ENCODE measurements at regions not wholly inside any gene's neighbourhood (a gene's known extent, or its start where the extent isn't known, plus 50 kb on each side); places are given as distances from the start of the nearest gene placed in this dataset.

DNA sequence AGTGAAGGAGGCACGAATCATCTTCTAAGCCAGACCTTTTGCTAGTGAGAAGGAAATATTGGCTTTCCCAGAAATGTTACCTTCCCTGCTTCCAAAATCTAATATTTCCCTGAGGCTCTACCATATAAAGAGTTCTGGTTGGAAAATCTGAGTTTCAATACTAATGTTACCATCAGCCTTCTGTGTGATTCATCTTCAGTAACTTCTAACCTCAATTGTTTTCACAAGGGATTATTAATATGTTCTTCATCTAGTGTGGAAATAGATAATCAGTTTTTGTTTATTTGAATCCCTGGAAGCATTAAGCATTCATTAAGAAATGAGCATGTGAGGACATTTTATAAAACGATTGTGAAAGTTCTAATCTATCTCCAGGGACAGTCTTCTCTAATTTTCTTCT lies 720.9 kb downstream of the AACS start:
- Histone ChIP-seq H3K36me3 (replicated peaks in 1 of 2) (no peaks in the 10 kb centered on the region), H3K4me3 (no peak overlapping the region), H3K4me1 (replicated peaks in 1 of 2) (no peaks in the 10 kb centered on the region), H3K27me3 (no peaks in the 10 kb centered on the region), H3K9me3 (replicated peaks in 1 of 3) (no peaks in the 10 kb centered on the region), H3K27ac (no peak overlapping the region)
- WGBS, 4 donors, result 10 to 43% (median 23%) methylated on average over 2 of the region's 2 CpGs
- TF ChIP-seq, protein P1, sequence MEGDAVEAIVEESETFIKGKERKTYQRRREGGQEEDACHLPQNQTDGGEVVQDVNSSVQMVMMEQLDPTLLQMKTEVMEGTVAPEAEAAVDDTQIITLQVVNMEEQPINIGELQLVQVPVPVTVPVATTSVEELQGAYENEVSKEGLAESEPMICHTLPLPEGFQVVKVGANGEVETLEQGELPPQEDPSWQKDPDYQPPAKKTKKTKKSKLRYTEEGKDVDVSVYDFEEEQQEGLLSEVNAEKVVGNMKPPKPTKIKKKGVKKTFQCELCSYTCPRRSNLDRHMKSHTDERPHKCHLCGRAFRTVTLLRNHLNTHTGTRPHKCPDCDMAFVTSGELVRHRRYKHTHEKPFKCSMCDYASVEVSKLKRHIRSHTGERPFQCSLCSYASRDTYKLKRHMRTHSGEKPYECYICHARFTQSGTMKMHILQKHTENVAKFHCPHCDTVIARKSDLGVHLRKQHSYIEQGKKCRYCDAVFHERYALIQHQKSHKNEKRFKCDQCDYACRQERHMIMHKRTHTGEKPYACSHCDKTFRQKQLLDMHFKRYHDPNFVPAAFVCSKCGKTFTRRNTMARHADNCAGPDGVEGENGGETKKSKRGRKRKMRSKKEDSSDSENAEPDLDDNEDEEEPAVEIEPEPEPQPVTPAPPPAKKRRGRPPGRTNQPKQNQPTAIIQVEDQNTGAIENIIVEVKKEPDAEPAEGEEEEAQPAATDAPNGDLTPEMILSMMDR (IDR thresholded peaks at IDR 0.05), result no peak
- no peak for TF ChIP-seq POLR2A (IDR thresholded peaks at IDR 0.05)
- intact Hi-C loops (cut with DNase I), result no loop called here
- DNase-seq, result no peak

DNA sequence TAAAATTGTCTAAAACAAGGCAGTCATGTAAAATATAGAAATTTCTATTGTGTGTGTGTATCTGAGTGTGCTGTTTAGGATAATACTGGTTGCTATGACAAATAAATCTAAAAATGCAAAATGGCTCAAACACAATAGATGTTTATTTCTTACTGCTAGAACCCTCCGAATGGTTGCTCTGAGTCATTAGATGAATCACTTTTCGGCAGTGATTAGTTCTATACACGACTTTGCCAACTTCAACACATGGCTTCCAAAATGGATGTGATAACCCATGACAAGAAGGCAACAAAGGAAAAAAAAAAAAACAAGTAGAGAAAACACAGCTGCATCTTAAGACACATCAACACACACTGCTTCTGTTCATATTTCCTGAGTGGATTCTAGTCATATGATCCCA lies 729.2 kb downstream of the AACS start:
- 29 to 49% (median 33%) methylated on average over 3 of the region's 3 CpGs for WGBS, 4 donors

DNA sequence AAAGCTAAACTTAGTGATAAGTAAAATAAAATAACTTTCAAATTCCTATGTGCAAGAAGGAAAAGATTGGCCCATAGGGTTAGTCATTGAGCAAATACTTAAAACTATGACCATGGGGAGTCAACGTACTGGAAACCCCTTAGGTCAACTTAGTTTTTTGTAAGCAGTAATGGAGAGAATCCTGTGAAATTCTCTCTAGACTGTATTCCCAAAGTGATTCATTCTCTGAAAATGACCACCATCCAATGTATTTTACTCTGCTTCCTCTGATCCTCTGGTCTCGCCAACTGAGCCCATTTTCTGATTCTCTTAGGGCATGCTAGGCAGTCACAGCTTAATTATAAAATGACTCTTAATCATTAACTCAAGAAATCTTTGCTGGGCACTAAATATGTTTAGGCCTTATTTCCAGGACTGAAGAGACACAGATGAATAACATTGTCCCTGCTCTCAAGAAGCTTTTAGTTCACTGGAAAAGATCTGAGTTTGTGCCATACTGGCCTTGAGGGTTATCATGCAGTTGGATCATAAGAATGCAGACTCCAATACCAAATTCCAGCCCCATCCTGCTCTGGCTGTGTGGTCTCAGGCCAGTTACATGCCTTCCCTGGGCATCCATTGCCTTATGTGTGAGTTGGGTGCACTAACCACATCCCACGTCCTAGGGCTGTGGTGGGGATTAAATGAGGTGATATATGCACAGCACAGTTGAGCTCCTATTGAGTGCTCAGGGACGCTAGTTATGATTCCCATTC lies 732.4 kb downstream of the AACS start:
- intact Hi-C loops (cut with DNase I), result no loop called here
- Histone ChIP-seq H3K4me3 (no peak overlapping the region), H3K4me1 (replicated peaks in 1 of 2) (no peaks in the 10 kb centered on the region), H3K36me3 (replicated peaks in 1 of 2) (no peaks in the 10 kb centered on the region), H3K27me3 (no peaks in the 10 kb centered on the region), H3K9me3 (replicated peaks in 1 of 3) (peaks cover 0 to 3% (median 0%) of the 10 kb centered on the region in 3 donors), H3K27ac (no peak overlapping the region)
- no peak for DNase-seq
- no peak for TF ChIP-seq POLR2A (IDR thresholded peaks at IDR 0.05)
- TF ChIP-seq, protein P1 (IDR thresholded peaks at IDR 0.05), result no peak
- WGBS, 4 donors, result 67 to 74% (median 68%) methylated on average over 4 of the region's 4 CpGs

More for the DNA sequence above, 729.2 kb downstream of the AACS start:
- H3K27ac ChIP-seq, result no peak overlapping the region
- no peaks in the 10 kb centered on the region for H3K4me1 ChIP-seq (replicated peaks in 1 of 2)
- TF ChIP-seq, protein P1 (IDR thresholded peaks at IDR 0.05), result no peak
- TF ChIP-seq POLR2A (IDR thresholded peaks at IDR 0.05), result no peak
- intact Hi-C loops (cut with DNase I), result no loop called here
- H3K27me3 ChIP-seq, result no peaks in the 10 kb centered on the region
- H3K4me3 ChIP-seq, result no peak overlapping the region
- DNase-seq, result no peak
- peaks cover 0 to 3% (median 0%) of the 10 kb centered on the region in 3 donors for H3K9me3 ChIP-seq (replicated peaks in 1 of 3)
- H3K36me3 ChIP-seq (replicated peaks in 1 of 2), result no peaks in the 10 kb centered on the region

- no peaks in the 10 kb centered on the region for H3K4me1 ChIP-seq (replicated peaks in 1 of 2)
- no peak for DNase-seq
- H3K4me3 ChIP-seq, result no peak overlapping the region
- H3K9me3 ChIP-seq (replicated peaks in 1 of 3), result no peaks in the 10 kb centered on the region
- WGBS, 4 donors, result 60 to 77% (median 72%) methylated on average over 7 of the region's 7 CpGs
- no peaks in the 10 kb centered on the region for H3K36me3 ChIP-seq (replicated peaks in 1 of 2)
- TF ChIP-seq, protein P1 (IDR thresholded peaks at IDR 0.05), result no peak
- TF ChIP-seq POLR2A (IDR thresholded peaks at IDR 0.05), result no peak
- intact Hi-C loops (cut with DNase I), result no loop called here
- no peak overlapping the region for H3K27ac ChIP-seq
- no peaks in the 10 kb centered on the region for H3K27me3 ChIP-seq
Measured at GRCh38 chr12:125804660-125805059, 739.4 kb downstream of the AACS start.

Data from adrenal gland (tissue), 9 donors.